Activated B cell treated with CpG ODN at 0.5 μM for 24 hours (primary cell): ENCODE measurements at regions not wholly inside any gene's neighbourhood (a gene's known extent, or its start where the extent isn't known, plus 50 kb on each side); places are given as distances from the start of the nearest gene placed in this dataset.

Source experiments
- ATAC-seq: fragments of 200-7000 bp; cut with Tn5 transposase; one replicate; pipeline ENCODE4 v1.10.0; 2021; ENCODE audit warnings: low read depth, mild to moderate bottlenecking, moderate library complexity
- CTCF ChIA-PET: fragments of 350-600 bp; sonication (Branson Sonifier 250); formaldehyde crosslinking; loops from one replicate; lab custom pipeline; 2021; ENCODE audit warnings: antibody characterized with exemption; lab: Charles Lee
- POLR2A ChIA-PET: fragments of 350-600 bp; sonication (Branson Sonifier 250); formaldehyde crosslinking; loops from one replicate; lab custom pipeline; 2021; ENCODE audit warnings: antibody characterized with exemption; lab: Charles Lee
- DNase-seq: peaks from one replicate; pipeline ENCODE4 v3.0.0; 2022
- H3K27ac Mint-ChIP-seq: one replicate; pipeline ENCODE4 v1.8.0; 2020; ENCODE audit warnings: mixed read lengths
- H3K27me3 Mint-ChIP-seq: one replicate; pipeline ENCODE4 v1.8.0; 2021; ENCODE audit warnings: mixed read lengths
- H3K36me3 Mint-ChIP-seq: one replicate; pipeline ENCODE4 v1.8.0; 2021; ENCODE audit warnings: low read depth, mixed read lengths
- H3K4me1 Mint-ChIP-seq: one replicate; pipeline ENCODE4 v1.8.0; 2021; ENCODE audit warnings: mixed read lengths
- H3K4me3 Mint-ChIP-seq: one replicate; pipeline ENCODE4 v1.8.0; 2020; ENCODE audit warnings: mild to moderate bottlenecking, mixed read lengths
- H3K9me3 Mint-ChIP-seq: one replicate; pipeline ENCODE4 v1.8.0; 2020; ENCODE audit warnings: mixed read lengths
- intact Hi-C: fragments of 100-400 bp; cut with micrococcal nuclease; formaldehyde crosslinking; loops from one replicate; pipeline ENCODE4 v1.15.1; 2024
- TF ChIP-seq, protein P1 (sequence below): fragments of 200-600 bp; IDR thresholded peaks from one replicate; pipeline ENCODE4 v1.8.0; 2022; ENCODE audit warnings: antibody characterized with exemption, mild to moderate bottlenecking

DNA sequence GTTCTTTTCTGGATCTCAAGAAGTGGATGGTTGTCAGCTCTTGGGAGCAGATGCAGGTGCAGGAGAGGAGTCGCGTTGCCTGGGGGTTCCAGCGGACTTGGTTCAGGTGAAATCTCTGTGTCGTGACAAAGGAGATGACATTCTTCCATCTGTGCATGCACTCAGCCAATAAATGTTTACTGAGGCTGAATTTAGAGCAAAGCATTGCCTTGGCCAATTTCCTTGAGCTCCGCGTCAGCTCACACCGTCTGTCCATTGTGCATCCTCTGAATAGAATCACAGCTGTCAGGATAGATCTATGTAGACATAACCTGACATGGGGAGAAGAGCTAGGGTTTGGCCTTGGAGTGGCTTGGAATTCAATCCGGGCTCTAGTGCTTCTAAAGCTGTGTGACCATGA lies 343.7 kb downstream of the GLRX3 start:
- H3K4me1 Mint-ChIP-seq: no peaks in the 10 kb centered on the region
- TF ChIP-seq, protein P1, sequence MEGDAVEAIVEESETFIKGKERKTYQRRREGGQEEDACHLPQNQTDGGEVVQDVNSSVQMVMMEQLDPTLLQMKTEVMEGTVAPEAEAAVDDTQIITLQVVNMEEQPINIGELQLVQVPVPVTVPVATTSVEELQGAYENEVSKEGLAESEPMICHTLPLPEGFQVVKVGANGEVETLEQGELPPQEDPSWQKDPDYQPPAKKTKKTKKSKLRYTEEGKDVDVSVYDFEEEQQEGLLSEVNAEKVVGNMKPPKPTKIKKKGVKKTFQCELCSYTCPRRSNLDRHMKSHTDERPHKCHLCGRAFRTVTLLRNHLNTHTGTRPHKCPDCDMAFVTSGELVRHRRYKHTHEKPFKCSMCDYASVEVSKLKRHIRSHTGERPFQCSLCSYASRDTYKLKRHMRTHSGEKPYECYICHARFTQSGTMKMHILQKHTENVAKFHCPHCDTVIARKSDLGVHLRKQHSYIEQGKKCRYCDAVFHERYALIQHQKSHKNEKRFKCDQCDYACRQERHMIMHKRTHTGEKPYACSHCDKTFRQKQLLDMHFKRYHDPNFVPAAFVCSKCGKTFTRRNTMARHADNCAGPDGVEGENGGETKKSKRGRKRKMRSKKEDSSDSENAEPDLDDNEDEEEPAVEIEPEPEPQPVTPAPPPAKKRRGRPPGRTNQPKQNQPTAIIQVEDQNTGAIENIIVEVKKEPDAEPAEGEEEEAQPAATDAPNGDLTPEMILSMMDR: no peak
- CTCF ChIA-PET: no interaction called here
- intact Hi-C loops: no loop called here
- DNase-seq: no peak
- no peak overlapping the region for H3K4me3 Mint-ChIP-seq
- ATAC-seq: no peak
- POLR2A ChIA-PET: no interaction called here
- H3K27ac Mint-ChIP-seq: no peak overlapping the region
- no peaks in the 10 kb centered on the region for H3K36me3 Mint-ChIP-seq
- H3K27me3 Mint-ChIP-seq: no peaks in the 10 kb centered on the region
- H3K9me3 Mint-ChIP-seq: no peaks in the 10 kb centered on the region

DNA sequence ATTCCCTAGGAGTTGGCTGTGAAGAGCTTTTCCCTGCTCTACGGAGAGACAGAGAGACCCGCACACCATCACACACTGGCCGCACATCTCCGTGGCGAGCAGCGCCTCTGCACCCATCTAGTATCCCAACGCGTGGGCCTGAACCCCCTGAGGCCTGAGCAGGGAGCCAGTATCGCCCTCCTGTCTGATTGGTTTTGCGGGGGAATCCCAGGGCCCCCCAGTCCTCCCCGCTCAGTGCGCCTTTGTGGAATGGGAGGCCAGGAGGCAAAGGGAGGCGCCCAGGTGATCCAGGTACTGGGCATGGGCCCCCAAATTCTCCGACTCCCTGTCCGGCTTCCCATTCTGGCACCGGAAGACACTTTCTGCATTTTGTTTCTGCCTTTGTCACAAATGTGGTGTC lies 344.3 kb downstream of the GLRX3 start:
- ATAC-seq (no peak), DNase-seq (no peak)
- H3K4me1 Mint-ChIP-seq: no peaks in the 10 kb centered on the region
- H3K27ac Mint-ChIP-seq: no peak overlapping the region
- H3K9me3 Mint-ChIP-seq: no peaks in the 10 kb centered on the region
- H3K4me3 Mint-ChIP-seq: no peak overlapping the region
- POLR2A ChIA-PET: no interaction called here
- H3K27me3 Mint-ChIP-seq: no peaks in the 10 kb centered on the region
- no peaks in the 10 kb centered on the region for H3K36me3 Mint-ChIP-seq
- TF ChIP-seq, protein P1: no peak
- intact Hi-C loops: no loop called here
- CTCF ChIA-PET: no interaction called here

DNA sequence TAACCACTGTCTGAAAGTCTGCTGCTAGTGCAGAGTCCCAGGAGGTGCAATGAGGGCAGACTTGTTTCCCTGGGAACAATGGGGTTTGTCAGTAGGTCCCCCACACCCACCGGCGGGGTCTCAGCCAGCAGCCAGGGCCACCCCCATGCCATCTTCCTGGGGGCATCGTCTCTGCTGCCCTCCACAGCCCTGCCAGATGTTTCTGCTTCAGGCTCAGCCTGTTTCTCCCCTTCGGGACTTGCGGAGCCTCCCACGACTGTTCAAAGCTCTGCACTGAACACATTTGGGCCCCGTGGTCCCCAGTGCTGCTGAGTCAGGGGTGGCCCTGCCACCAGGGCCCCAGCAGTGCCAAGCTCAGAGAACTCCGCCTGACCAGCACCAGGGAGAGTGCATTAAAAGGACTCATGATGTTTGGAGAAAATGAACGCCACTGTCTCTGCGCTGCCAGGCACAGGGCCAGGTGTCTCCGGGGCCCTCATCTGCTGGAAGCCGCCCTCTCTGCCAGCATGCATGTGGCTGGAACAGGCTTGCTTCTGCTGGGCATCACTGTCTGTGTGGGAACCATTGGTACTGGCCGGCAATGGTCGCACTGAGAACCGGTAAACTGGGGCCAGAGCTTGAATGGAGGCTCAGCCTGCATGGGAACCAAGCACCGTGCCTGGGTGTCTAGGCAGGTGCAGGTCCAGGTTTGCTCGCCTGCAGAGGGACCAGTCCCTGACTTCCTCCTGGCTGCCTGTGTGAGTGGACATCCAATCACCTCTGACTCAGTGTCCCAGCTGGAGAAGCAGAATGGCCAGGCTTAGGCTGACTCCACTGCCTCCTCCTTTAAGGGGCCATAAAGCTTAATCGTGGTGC lies 345.1 kb downstream of the GLRX3 start:
- no peaks in the 10 kb centered on the region for H3K9me3 Mint-ChIP-seq
- no peaks in the 10 kb centered on the region for H3K36me3 Mint-ChIP-seq
- no peaks in the 10 kb centered on the region for H3K27me3 Mint-ChIP-seq
- DNase-seq: no peak
- no peak overlapping the region for H3K4me3 Mint-ChIP-seq
- intact Hi-C loops: no loop called here
- no peaks in the 10 kb centered on the region for H3K4me1 Mint-ChIP-seq
- ChIA-PET POLR2A (no interaction called here), CTCF (no interaction called here)
- no peak for ATAC-seq
- TF ChIP-seq, protein P1: no peak
- no peak overlapping the region for H3K27ac Mint-ChIP-seq

DNA sequence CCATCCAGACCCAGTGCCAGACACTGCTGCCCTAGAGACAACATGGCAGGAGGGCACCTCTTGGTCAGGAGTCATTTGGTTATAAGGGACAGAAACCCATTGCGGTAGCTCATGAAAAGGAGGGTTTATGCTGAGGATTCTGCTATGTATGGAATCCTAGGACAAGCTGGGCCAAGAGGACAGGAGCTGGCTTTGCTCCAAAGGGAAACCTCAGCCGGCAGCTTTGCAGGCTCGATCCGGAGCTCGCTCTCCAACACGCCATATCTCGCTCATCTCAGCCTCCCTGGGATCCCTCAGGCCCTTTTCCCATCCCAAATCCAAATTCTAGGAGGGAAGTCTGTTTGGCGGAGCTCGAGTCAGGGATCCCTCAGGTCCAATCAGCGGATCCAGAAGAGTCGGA lies 345.7 kb downstream of the GLRX3 start:
- POLR2A ChIA-PET: no interaction called here
- ATAC-seq (no peak), DNase-seq (no peak)
- TF ChIP-seq, protein P1: no peak
- Mint-ChIP-seq H3K4me1 (no peaks in the 10 kb centered on the region), H3K9me3 (no peaks in the 10 kb centered on the region), H3K27ac (no peak overlapping the region), H3K36me3 (no peaks in the 10 kb centered on the region), H3K27me3 (no peaks in the 10 kb centered on the region), H3K4me3 (no peak overlapping the region)
- intact Hi-C loops: no loop called here
- CTCF ChIA-PET: no interaction called here

DNA sequence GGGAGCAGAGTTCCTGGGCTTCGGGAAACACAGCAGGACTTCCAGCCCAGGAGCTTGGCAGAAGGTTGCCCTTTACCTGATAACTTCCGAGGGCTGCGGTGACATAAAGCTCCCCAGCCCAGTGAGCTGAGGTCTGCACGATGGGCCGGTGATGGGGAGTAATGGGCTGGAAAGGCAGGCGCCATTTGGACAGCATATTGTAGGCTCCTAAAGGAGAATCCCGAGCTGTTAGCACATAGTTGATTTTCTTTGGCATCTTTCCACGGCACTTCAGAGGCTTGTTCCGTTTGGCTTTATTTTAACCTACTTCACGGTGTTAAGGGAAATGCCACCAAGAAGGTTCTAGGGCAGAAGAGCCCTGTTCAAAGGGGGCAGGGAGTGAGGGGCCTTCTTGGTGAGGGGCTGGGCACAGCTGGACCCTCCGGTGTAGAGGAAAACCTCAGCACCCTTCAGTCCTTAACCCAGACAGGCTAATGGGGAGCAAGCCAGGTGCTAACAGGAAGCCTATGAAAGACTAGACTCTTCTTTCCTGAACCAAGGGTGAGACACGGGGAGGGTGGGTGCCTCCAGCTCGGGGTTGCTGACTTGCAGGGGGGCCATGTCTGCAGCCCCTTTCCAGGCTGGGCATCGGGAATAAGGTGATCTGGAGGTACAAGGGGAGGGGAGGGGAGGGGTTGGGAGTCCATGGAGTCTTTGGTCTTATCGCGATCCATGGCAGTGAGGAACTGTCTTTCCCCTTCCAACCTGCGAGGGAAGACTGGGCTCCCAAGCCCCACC lies 347.7 kb downstream of the GLRX3 start:
- no peaks in the 10 kb centered on the region for H3K9me3 Mint-ChIP-seq
- ATAC-seq: no peak
- H3K36me3 Mint-ChIP-seq: no peaks in the 10 kb centered on the region
- intact Hi-C loops: no loop called here
- no peak for DNase-seq
- H3K27me3 Mint-ChIP-seq: no peaks in the 10 kb centered on the region
- no peak overlapping the region for H3K4me3 Mint-ChIP-seq
- TF ChIP-seq, protein P1: no peak
- H3K27ac Mint-ChIP-seq: no peak overlapping the region
- CTCF ChIA-PET: no interaction called here
- POLR2A ChIA-PET: no interaction called here
- H3K4me1 Mint-ChIP-seq: no peaks in the 10 kb centered on the region
